ENCODE measurements at regions not wholly inside any gene's neighbourhood (a gene's known extent, or its start where the extent isn't known, plus 50 kb on each side); places are given as distances from the start of the nearest gene placed in this dataset.

DNA sequence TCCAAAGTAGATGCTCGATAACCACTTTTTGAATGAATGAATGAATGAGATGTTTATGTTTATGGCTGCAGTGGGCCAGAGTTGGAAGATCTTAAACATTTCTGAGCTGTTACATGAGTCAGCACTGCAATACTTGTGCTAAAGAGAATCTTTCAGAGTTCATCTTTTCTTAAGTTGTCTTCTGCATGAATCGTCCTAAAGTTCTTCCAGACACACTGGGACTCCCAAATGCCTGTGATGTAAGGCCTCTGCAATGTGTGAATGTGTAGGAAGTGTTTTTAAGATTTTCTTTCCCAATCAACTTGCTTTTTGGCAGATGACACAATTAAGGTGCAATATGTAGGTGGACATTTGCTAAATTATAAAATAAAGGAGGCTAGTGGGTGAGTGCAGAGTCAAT, 50.3 kb upstream of the TRIM9 start:
- no peak for DNase-seq (ENCODE audit: extremely low read depth, low read depth)
- TF ChIP-seq, protein P1, sequence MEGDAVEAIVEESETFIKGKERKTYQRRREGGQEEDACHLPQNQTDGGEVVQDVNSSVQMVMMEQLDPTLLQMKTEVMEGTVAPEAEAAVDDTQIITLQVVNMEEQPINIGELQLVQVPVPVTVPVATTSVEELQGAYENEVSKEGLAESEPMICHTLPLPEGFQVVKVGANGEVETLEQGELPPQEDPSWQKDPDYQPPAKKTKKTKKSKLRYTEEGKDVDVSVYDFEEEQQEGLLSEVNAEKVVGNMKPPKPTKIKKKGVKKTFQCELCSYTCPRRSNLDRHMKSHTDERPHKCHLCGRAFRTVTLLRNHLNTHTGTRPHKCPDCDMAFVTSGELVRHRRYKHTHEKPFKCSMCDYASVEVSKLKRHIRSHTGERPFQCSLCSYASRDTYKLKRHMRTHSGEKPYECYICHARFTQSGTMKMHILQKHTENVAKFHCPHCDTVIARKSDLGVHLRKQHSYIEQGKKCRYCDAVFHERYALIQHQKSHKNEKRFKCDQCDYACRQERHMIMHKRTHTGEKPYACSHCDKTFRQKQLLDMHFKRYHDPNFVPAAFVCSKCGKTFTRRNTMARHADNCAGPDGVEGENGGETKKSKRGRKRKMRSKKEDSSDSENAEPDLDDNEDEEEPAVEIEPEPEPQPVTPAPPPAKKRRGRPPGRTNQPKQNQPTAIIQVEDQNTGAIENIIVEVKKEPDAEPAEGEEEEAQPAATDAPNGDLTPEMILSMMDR (IDR thresholded peaks at IDR 0.05; ENCODE audit: low read depth, low read length), result no peak

DNA sequence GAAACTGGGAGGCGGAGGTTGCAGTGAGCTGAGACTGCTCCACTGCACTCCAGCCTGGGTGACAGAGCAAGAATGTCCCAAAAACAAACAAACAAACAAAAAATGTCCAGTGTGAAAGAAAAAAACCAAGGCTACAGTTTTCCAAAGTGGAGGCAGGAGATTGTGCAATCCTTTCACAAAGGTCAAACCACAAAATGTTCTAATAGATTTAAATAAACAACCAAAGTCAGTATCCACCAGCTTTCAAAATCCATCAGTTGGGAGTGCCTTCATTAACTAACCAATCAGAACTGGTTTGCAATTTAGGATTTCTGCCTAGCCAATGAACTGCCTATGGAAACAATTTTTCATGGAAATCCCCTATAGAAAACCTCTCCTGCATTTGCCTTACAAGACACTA, 52.3 kb upstream of the TRIM9 start:
- DNase-seq (ENCODE audit: extremely low read depth, low read depth), result no peak
- TF ChIP-seq, protein P1 (IDR thresholded peaks at IDR 0.05; ENCODE audit: low read depth, low read length), result no peak

DNA sequence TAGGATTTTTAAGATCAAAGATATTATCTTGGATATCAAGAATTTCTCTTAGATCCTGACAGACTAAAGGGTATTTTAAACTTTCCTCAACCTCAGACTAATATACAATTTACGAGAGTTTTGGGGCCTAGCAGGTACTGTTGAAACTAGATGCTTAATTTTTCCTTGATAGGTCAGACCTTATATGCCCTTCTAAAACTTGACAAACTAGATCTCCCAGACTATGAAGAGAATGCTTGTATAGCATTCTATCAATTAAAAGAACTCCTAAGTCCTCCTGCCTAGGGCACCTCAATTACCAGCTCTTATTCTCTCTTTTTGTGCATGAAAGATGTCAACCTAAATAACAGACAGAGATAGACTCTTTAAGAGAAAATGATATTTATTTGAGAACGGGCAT, 60.4 kb upstream of the TRIM9 start:
- TF ChIP-seq, protein P1 (IDR thresholded peaks at IDR 0.05; ENCODE audit: low read depth, low read length), result no peak
- DNase-seq (ENCODE audit: extremely low read depth, low read depth), result no peak

DNA sequence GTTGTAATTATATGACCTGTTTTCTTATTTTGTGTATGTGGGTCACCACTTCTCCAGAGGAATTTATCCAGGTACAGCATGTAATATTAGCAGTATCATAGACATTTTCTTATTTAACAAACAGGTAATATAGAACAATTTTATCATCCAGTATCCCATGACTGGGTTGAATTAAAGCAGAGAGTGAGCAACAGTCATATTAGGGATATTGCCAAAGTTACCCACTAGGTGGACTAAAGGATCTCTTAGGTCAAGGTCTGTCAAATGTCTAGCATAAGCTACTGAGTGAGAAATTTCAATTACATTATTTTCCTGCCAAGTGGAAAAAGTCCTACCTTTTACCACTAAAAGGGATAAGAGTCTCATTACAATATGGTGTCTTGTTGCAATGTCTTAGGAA, 62.1 kb upstream of the TRIM9 start:
- DNase-seq (ENCODE audit: extremely low read depth, low read depth), result no peak
- TF ChIP-seq, protein P1 (IDR thresholded peaks at IDR 0.05; ENCODE audit: low read depth, low read length), result peak; percentile 29

DNA sequence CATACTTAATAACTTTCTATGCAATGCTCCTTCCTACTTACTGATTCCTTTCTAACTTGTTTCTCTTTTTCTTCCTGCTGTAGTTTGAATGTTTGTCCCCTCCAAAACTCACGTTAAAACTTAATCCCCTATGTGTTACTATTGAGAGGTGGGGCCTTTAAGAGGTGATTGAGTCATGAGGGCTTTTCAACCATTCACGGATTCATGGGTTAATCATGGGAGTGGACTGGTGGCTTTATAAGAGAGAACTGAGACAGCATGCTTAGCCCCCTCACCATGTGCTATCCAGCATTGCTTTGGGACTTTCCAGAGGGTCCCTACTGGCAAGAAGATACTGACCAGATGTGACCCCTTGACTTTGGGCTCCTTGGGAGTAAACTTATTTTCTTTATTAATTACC, 66.0 kb upstream of the TRIM9 start:
- TF ChIP-seq, protein P1 (IDR thresholded peaks at IDR 0.05; ENCODE audit: low read depth, low read length), result no peak
- no peak for DNase-seq (ENCODE audit: extremely low read depth, low read depth)

DNA sequence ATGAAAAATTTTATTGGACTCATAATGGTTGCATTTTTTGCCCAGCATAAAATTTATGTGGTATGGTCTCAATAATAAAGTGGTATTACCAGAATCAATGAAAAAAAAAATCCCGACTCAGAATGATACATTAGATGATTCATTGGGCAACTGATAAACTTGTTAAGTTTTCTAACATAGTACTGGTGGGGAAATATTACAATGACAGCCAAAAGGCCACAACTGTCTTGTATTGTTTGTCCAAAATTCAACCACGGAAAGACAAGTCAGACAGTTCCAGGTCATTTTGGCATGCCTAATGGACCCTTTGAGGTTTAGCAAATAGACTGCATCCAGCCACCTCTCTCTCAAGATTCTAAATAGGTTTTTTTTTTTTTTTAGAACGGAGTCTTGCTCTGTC, 70.5 kb upstream of the TRIM9 start:
- no peak for DNase-seq (ENCODE audit: extremely low read depth, low read depth)
- TF ChIP-seq, protein P1 (IDR thresholded peaks at IDR 0.05; ENCODE audit: low read depth, low read length), result no peak

DNA sequence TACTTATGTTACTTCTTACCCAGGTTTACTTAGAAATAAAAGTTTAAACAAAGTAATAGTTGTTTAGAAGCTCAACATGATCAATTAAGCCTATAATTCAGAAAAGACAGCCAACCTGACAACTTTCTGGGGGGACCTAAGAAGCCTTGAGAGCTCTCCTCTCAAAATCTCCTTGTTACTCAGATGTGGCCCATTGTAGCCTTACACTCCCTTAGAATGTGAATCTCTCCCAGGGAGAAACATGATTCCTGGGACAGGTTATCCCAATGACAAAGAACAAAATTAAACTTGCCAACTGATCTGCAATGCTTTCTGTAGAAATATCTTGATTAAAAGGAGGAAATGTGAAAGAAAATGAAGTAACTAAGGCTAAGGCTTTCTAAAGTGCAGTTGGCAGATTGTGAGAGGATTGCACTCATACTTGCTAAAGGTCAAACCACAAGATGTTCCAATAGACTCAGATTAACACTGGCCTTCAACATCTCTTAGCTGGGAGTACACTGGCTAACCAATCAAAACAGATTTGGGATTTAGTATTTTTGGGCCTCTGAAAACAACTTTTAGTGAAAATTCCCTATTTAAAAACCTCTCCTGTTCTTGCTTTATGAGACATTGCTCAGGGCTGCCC, 72.3 kb upstream of the TMX1 start:
- TF ChIP-seq, protein P1 (IDR thresholded peaks at IDR 0.05; ENCODE audit: low read depth, low read length), result no peak
- peak; percentile 25 for DNase-seq (ENCODE audit: extremely low read depth, low read depth)

Measured in AG09319 (cell line).